Hepatocyte (in vitro differentiated cells): ENCODE measurements at regions not wholly inside any gene's neighbourhood (a gene's known extent, or its start where the extent isn't known, plus 50 kb on each side); places are given as distances from the start of the nearest gene placed in this dataset.
"Not testable (repeated sequence)": the region's sequence is repeated elsewhere in the genome, so short reads cannot be mapped to it uniquely, and the experiment has no call there.

Experiments
- DNase-seq: peaks from one replicate; pipeline ENCODE4 v3.0.0-alpha.2; 2016; ENCODE audit warnings: low spot score
- H2AFZ ChIP-seq: fragments of 200-600 bp; sonication (generic); 2 replicates; pipeline ENCODE4 v1.6.0; 2016; ENCODE audit warnings: antibody characterized with exemption, mild to moderate bottlenecking
- H3K27ac ChIP-seq: fragments of 200-600 bp; sonication (generic); 2 replicates; pipeline ENCODE4 v1.5.1; 2016; ENCODE audit warnings: mild to moderate bottlenecking
- H3K27me3 ChIP-seq: fragments of 200-600 bp; sonication (generic); 2 replicates; pipeline ENCODE4 v1.6.1; 2016
- H3K36me3 ChIP-seq: fragments of 200-600 bp; sonication (generic); replicated peaks from 2 replicates; pipeline ENCODE4 v1.5.1; 2016; ENCODE audit warnings: low read depth; ENCODE audit not compliant: insufficient read depth
- H3K4me1 ChIP-seq: fragments of 200-600 bp; sonication (generic); 2 replicates; pipeline ENCODE4 v1.5.1; 2016; ENCODE audit warnings: mild to moderate bottlenecking, moderate library complexity; ENCODE audit not compliant: insufficient read depth
- H3K4me2 ChIP-seq: fragments of 200-600 bp; sonication (generic); 2 replicates; pipeline ENCODE4 v1.6.0; 2016
- H3K4me3 ChIP-seq: fragments of 200-600 bp; sonication (generic); 2 replicates; pipeline ENCODE4 v1.5.1; 2016; ENCODE audit warnings: mild to moderate bottlenecking
- H3K79me2 ChIP-seq: fragments of 200-600 bp; sonication (generic); 2 replicates; pipeline ENCODE4 v1.6.0; 2017; ENCODE audit warnings: mild to moderate bottlenecking
- H3K9me2 ChIP-seq: fragments of 200-600 bp; sonication (generic); replicated peaks from 2 replicates; pipeline ENCODE4 v1.6.0; 2017; ENCODE audit warnings: mild to moderate bottlenecking; ENCODE audit not compliant: insufficient read depth
- H3K9me3 ChIP-seq: fragments of 200-600 bp; sonication (generic); 2 replicates; pipeline ENCODE4 v1.5.1; 2016; ENCODE audit warnings: low read depth, mild to moderate bottlenecking
- H4K20me1 ChIP-seq: fragments of 200-600 bp; sonication (generic); 2 replicates; pipeline ENCODE4 v1.6.0; 2016; ENCODE audit warnings: mild to moderate bottlenecking; ENCODE audit not compliant: insufficient read depth, poor library complexity, severe bottlenecking
- EZH2 ChIP-seq: fragments of 200-600 bp; sonication (generic); IDR thresholded peaks from 2 replicates; pipeline ENCODE4 v1.6.1; 2016; ENCODE audit warnings: antibody characterized with exemption, mild to moderate bottlenecking, borderline replicate concordance
- EZH2phosphoT487 ChIP-seq: fragments of 200-600 bp; sonication (generic); IDR thresholded peaks from one replicate; pipeline ENCODE4 v1.6.1; 2018; ENCODE audit warnings: antibody characterized with exemption, mild to moderate bottlenecking, low read depth, moderate library complexity; ENCODE audit not compliant: unreplicated experiment, severe bottlenecking
- WGBS: methylation state at CpG from one replicate; pipeline ENCODE4 v1.1.6; 2016; ENCODE audit warnings: low lambda C conversion rate; ENCODE audit errors: missing lambda C conversion rate; 5-methylcytosine and 5-hydroxymethylcytosine counted together
- TF ChIP-seq, protein P1 (sequence below): fragments of 200-600 bp; sonication (generic); IDR thresholded peaks from 2 replicates; pipeline ENCODE4 v1.5.1; 2016; ENCODE audit warnings: antibody characterized with exemption, mild to moderate bottlenecking; ENCODE audit not compliant: poor library complexity

GRCh38 chr10:53331460-53331859, 558.9 kb upstream of the MBL2 start:
- Histone ChIP-seq H3K27me3 (no peaks in the 10 kb centered on the region), H3K79me2 (no peaks in the 10 kb centered on the region), H3K9me3 (no peaks in the 10 kb centered on the region), H3K4me2 (no peak overlapping the region), H3K4me3 (no peak overlapping the region), H3K27ac (no peak overlapping the region), H4K20me1 (no peaks in the 10 kb centered on the region), H3K9me2 (no peaks in the 10 kb centered on the region), H3K4me1 (no peaks in the 10 kb centered on the region), H2AFZ (no peak overlapping the region), H3K36me3 (no peaks in the 10 kb centered on the region)
- no peak for DNase-seq
- TF ChIP-seq, protein P1, sequence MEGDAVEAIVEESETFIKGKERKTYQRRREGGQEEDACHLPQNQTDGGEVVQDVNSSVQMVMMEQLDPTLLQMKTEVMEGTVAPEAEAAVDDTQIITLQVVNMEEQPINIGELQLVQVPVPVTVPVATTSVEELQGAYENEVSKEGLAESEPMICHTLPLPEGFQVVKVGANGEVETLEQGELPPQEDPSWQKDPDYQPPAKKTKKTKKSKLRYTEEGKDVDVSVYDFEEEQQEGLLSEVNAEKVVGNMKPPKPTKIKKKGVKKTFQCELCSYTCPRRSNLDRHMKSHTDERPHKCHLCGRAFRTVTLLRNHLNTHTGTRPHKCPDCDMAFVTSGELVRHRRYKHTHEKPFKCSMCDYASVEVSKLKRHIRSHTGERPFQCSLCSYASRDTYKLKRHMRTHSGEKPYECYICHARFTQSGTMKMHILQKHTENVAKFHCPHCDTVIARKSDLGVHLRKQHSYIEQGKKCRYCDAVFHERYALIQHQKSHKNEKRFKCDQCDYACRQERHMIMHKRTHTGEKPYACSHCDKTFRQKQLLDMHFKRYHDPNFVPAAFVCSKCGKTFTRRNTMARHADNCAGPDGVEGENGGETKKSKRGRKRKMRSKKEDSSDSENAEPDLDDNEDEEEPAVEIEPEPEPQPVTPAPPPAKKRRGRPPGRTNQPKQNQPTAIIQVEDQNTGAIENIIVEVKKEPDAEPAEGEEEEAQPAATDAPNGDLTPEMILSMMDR: no peak
- TF ChIP-seq EZH2 (no peak), EZH2phosphoT487 (no peak)

DNA sequence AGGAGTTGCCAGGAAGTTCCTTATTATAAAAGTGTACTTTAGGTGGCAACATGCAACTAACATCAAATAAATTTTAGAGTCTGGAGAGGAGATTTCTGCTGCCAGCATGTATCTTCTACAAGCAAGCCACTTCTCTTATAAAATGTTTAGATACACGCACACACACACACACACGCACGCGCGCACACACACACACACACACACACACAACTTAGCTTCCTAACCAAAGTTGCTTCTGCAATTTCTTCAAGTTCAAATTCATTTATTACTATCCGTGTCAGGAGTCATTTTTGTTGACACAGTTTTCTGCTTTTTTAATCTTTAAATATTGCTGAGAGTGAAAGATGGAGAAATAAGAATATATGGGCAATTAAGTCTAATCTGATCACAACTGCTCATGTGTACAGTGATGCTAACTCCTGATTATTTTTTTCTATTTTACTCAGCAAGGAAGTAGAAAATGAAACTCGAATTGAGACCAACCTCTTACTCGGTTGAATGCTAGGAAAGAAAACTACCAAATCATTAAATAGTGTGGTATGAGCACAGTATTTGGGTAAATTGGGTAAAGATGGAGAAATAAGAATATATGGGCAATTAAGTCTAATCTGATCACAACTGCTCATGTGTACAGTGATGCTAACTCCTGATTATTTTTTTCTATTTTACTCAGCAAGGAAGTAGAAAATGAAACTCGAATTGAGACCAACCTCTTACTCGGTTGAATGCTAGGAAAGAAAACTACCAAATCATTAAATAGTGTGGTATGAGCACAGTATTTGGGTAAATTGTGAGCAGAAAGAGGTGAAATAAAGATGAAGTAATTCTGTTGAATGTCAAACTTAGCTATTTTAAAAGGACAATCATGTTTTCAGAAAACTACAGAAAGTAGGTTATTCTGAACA, 554.1 kb upstream of the MBL2 start:
- H3K4me3 ChIP-seq, H3K36me3 ChIP-seq, DNase-seq, H4K20me1 ChIP-seq, H3K4me1 ChIP-seq, H2AFZ ChIP-seq, H3K4me2 ChIP-seq, H3K9me3 ChIP-seq, H3K27me3 ChIP-seq, H3K79me2 ChIP-seq, H3K9me2 ChIP-seq, H3K27ac ChIP-seq: not testable (repeated sequence)
- 83% methylated on average over 10 of the region's 10 CpGs for WGBS

- Histone ChIP-seq H3K9me2 (no peaks in the 10 kb centered on the region), H3K4me2 (no peak overlapping the region)
- WGBS: 86% methylated on average over 5 of the region's 5 CpGs
These were observed 552.5 kb upstream of the MBL2 start for GRCh38 chr10:53325066-53325465.

GRCh38 chr10:53315709-53316108, 543.1 kb upstream of the MBL2 start:
- H3K9me3 ChIP-seq: no peaks in the 10 kb centered on the region
- no peak overlapping the region for H2AFZ ChIP-seq
- H3K27ac ChIP-seq: no peak overlapping the region
- H3K79me2 ChIP-seq: no peaks in the 10 kb centered on the region
- no peak for DNase-seq
- TF ChIP-seq, protein P1: peak; percentile 33
- no peak for TF ChIP-seq EZH2
- TF ChIP-seq EZH2phosphoT487: no peak
- no peaks in the 10 kb centered on the region for H3K4me1 ChIP-seq
- no peaks in the 10 kb centered on the region for H3K27me3 ChIP-seq
- no peak overlapping the region for H3K4me3 ChIP-seq
- no peak overlapping the region for H3K4me2 ChIP-seq
- H3K9me2 ChIP-seq: no peaks in the 10 kb centered on the region
- H3K36me3 ChIP-seq: no peaks in the 10 kb centered on the region
- H4K20me1 ChIP-seq: no peaks in the 10 kb centered on the region

More at GRCh38 chr10:53325066-53325465, 552.5 kb upstream of the MBL2 start:
- H3K4me3 ChIP-seq: no peak overlapping the region
- TF ChIP-seq EZH2 (no peak), EZH2phosphoT487 (no peak)
- TF ChIP-seq, protein P1: no peak
- no peaks in the 10 kb centered on the region for H3K4me1 ChIP-seq
- no peak for DNase-seq
- H3K9me3 ChIP-seq: no peaks in the 10 kb centered on the region
- H2AFZ ChIP-seq: no peak overlapping the region
- no peaks in the 10 kb centered on the region for H3K27me3 ChIP-seq
- no peaks in the 10 kb centered on the region for H3K79me2 ChIP-seq
- no peaks in the 10 kb centered on the region for H3K36me3 ChIP-seq
- no peaks in the 10 kb centered on the region for H4K20me1 ChIP-seq
- H3K27ac ChIP-seq: no peak overlapping the region
